Right cardiac atrium (tissue), 5 donors: ENCODE measurements at regions not wholly inside any gene's neighbourhood (a gene's known extent, or its start where the extent isn't known, plus 50 kb on each side); places are given as distances from the start of the nearest gene placed in this dataset.
"Not testable (repeated sequence)": the region's sequence is repeated elsewhere in the genome, so short reads cannot be mapped to it uniquely, and the experiment has no call there.

Source experiments
- ATAC-seq, 2 donors: fragments of 200-7000 bp; cut with Tn5 transposase; one replicate each; pipeline versions ENCODE4 v1.8.0 to v1.9.1; 2020; ENCODE audit warnings: moderate library complexity in 2 of 2, mild to moderate bottlenecking in 1 of 2
- DNase-seq, 3 donors: peaks; one replicate each; pipeline ENCODE4 v3.0.0-alpha.2; 2020
- H3K27ac ChIP-seq: one replicate; pipeline ENCODE4 v1.5.1; 2013; ENCODE audit warnings: mild to moderate bottlenecking, low read length, control low read depth, moderate library complexity
- H3K27me3 ChIP-seq: one replicate; pipeline ENCODE4 v1.6.1; 2013; ENCODE audit not compliant: control insufficient read depth, insufficient read depth
- H3K4me1 ChIP-seq: one replicate; pipeline ENCODE4 v1.6.1; 2013; ENCODE audit warnings: low read length; ENCODE audit not compliant: control insufficient read depth, insufficient read depth
- H3K4me3 ChIP-seq: one replicate; pipeline ENCODE4 v1.5.1; 2013; ENCODE audit warnings: low read length, control low read depth
- H3K9me3 ChIP-seq: one replicate; pipeline ENCODE4 v1.6.1; 2013; ENCODE audit warnings: low read length; ENCODE audit not compliant: control insufficient read depth
- WGBS: extraction: QIAGEN DNeasy Blood & Tissue Kit; methylation state at CpG from one replicate; pipeline ENCODE4 v1.1.7; 2013; 5-methylcytosine and 5-hydroxymethylcytosine counted together
- intact Hi-C, 4 donors: fragments of 100-400 bp; cut with DNase I; formaldehyde crosslinking; loops; one replicate each; pipeline versions ENCODE4 v1.11.0 to v1.14.0; 2022 to 2023
- donor health status: healthy with polysubstance abuse.
- donor health status: DM: no; HTN: yes; CAD: no.
- donor health status: DM: no; HTN: no; CAD: no.
- donor health status: DM: no; HTN: yes; CAD: no; lungs with severe emphysema.
- donor health status: DM: yes; HTN: yes; CAD: no.

DNA sequence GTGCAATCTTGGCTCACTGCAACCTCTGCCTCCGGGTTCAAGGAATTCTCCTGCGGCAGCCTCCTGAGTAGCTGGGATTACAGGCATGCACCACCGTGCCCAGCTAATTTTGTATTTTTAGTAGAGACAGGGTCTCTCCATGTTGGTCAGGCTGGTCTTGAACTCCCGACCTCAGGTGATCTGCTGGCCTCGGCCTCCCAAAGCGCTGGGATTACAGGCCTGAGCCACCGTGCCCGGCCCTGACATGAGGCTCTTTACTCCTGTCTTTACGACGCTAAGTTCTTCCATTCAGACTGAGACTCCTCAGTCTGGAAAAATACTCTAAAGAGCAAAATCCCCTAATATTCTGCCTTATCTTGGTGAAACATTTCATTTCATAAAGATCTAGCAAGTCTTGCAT is 331.3 kb upstream of the SGO1 start:
- not testable (repeated sequence) for H3K9me3 ChIP-seq, H3K4me3 ChIP-seq, H3K27ac ChIP-seq, H3K27me3 ChIP-seq, ATAC-seq, DNase-seq, H3K4me1 ChIP-seq
- intact Hi-C loops = loop anchor here in 1 of 4 donors (10.0 kb wide), 1 partner anchor 217 kb away; no protein-coding TSS in a partner anchor
- 92% methylated on average over 10 of the region's 10 CpGs for WGBS

- H3K4me1 ChIP-seq = peaks cover 4% of the 10 kb centered on the region
Measured at GRCh38 chr3:20516311-20516710, 330.3 kb upstream of the SGO1 start.

DNA sequence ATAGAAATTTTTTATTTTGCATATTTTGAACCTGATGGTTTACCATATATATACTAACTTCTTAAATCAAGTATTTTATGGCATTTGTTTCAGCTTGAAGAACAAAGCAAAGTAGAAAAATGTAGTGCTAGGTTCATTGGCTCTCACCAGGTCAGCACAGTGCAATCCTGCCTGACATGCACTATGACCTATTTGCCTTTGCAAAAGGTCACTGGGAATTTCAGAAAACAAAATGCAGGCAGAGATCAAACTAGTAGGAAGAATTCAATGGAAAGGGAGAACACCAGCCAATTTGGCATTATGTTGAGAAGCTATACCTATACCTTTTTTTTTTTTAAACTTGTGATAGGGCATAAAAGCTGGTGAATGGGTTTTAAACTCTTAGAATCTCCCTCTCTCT is 329.8 kb upstream of the SGO1 start:
- Histone ChIP-seq H3K27ac (no peak overlapping the region), H3K9me3 (no peaks in the 10 kb centered on the region), H3K4me1 (peaks cover 4% of the 10 kb centered on the region), H3K4me3 (no peak overlapping the region), H3K27me3 (no peaks in the 10 kb centered on the region)
- DNase-seq = no peak
- ATAC-seq = no peak
- intact Hi-C loops = loop anchor here in 1 of 4 donors (10.0 kb wide), 1 partner anchor 219 kb away; no protein-coding TSS in a partner anchor

More at GRCh38 chr3:20516311-20516710, 330.3 kb upstream of the SGO1 start:
- Histone ChIP-seq H3K27ac (no peak overlapping the region), H3K27me3 (no peaks in the 10 kb centered on the region), H3K4me3 (no peak overlapping the region), H3K9me3 (no peaks in the 10 kb centered on the region)
- intact Hi-C loops = loop anchor here in 1 of 4 donors (10.0 kb wide), 1 partner anchor 218 kb away; no protein-coding TSS in a partner anchor
- ATAC-seq (no peak), DNase-seq (no peak)

DNA sequence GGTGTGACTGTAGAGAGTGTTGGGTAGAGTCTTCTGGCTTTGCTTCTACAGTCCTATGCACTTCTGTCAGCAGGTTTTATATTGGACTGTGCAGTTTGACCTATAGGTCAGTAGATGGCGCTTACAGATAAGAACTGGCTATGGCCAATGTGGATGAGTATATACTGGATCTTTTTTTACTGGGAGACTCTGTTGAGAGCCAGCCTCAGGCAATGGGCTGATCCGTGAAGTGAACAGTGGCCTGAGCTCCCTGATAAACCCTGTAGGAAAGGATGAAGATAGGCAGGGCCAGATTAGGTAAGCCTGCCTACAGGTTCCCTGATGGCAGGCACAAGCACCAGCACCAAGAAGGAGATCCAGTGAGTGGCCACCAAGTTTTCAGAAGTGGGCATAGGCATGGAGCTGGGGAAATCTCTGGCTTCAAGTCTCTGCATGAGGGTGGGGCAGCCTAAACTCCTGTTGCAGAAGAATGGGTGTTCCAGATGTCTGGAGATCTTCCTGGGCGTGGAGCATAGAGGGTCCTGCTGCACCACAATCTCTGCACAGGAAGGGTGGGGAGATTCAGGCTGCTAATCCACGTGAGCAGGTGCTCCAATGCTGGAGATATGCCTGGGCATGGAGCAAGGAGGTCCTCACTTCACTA is 326.0 kb upstream of the SGO1 start:
- no peaks in the 10 kb centered on the region for H3K27me3 ChIP-seq
- no peak overlapping the region for H3K27ac ChIP-seq
- 46% methylated on average over 4 of the region's 4 CpGs for WGBS
- no peaks in the 10 kb centered on the region for H3K9me3 ChIP-seq
- DNase-seq = no peak
- H3K4me3 ChIP-seq = no peak overlapping the region
- intact Hi-C loops = loop anchor here in 2 of 4 donors (5.0 to 10.0 kb wide), 2 partner anchors 223 to 230 kb away; no protein-coding TSS in a partner anchor
- ATAC-seq = peak; percentile 59 to 80
- H3K4me1 ChIP-seq = peaks cover 4% of the 10 kb centered on the region

GRCh38 chr3:20510396-20510795 is 324.4 kb upstream of the SGO1 start:
- intact Hi-C loops = loop anchor here in 2 of 4 donors (5.0 to 10.0 kb wide), 2 partner anchors 224 to 232 kb away; no protein-coding TSS in a partner anchor
- Histone ChIP-seq H3K27me3 (no peaks in the 10 kb centered on the region), H3K9me3 (no peaks in the 10 kb centered on the region), H3K4me3 (no peak overlapping the region), H3K27ac (no peak overlapping the region), H3K4me1 (peaks cover 4% of the 10 kb centered on the region)
- no peak for ATAC-seq
- WGBS = 56% methylated on average over 4 of the region's 4 CpGs
- DNase-seq = no peak

- intact Hi-C loops = no loop called here
- DNase-seq (no peak), ATAC-seq (no peak)
- Histone ChIP-seq H3K4me3 (no peak overlapping the region), H3K9me3 (no peaks in the 10 kb centered on the region), H3K4me1 (no peaks in the 10 kb centered on the region), H3K27me3 (no peaks in the 10 kb centered on the region), H3K27ac (no peak overlapping the region)
- WGBS = 69% methylated on average over 1 of the region's 1 CpG
Measured at GRCh38 chr3:20503394-20504082, 317.5 kb upstream of the SGO1 start.

DNA sequence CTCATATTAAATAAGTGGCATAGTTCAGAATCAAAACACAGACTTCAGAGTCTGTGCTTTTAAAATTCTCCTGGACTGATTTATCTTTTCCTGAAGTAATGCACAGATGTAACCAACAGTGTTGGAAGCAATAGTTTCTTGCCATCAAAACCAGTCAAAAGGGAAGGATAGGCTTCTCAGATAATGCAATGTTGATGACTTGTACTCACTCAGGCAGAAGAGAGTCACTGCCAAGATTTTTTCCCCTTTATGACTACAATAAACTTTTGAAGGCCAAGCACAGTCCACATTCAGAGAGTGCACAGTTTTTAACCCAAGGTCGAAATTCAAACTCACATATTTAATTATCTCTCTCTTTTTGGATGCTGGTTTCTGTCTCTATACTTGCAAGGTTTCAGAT is 305.0 kb upstream of the SGO1 start:
- intact Hi-C loops = no loop called here
- Histone ChIP-seq H3K4me1 (no peaks in the 10 kb centered on the region), H3K27me3 (no peaks in the 10 kb centered on the region), H3K27ac (no peak overlapping the region), H3K4me3 (no peak overlapping the region), H3K9me3 (no peaks in the 10 kb centered on the region)
- ATAC-seq = no peak
- WGBS = 57% methylated on average over 1 of the region's 1 CpG
- DNase-seq = no peak

GRCh38 chr3:20488151-20488550 is 302.1 kb upstream of the SGO1 start:
- ATAC-seq = no peak
- 90% methylated on average over 3 of the region's 3 CpGs for WGBS
- Histone ChIP-seq H3K9me3 (no peaks in the 10 kb centered on the region), H3K4me1 (no peaks in the 10 kb centered on the region), H3K27me3 (no peaks in the 10 kb centered on the region), H3K27ac (no peak overlapping the region), H3K4me3 (no peak overlapping the region)
- DNase-seq = no peak
- intact Hi-C loops = no loop called here

- no peaks in the 10 kb centered on the region for H3K9me3 ChIP-seq
- no peak overlapping the region for H3K4me3 ChIP-seq
- no peak overlapping the region for H3K27ac ChIP-seq
- no peaks in the 10 kb centered on the region for H3K27me3 ChIP-seq
- intact Hi-C loops = no loop called here
- 72% methylated on average over 2 of the region's 2 CpGs for WGBS
- ATAC-seq = no peak
- DNase-seq = no peak
- no peaks in the 10 kb centered on the region for H3K4me1 ChIP-seq
Measured at GRCh38 chr3:20484126-20484525, 298.1 kb upstream of the SGO1 start.

- Histone ChIP-seq H3K27me3 (no peaks in the 10 kb centered on the region), H3K27ac (no peak overlapping the region), H3K4me1 (no peaks in the 10 kb centered on the region), H3K4me3 (no peak overlapping the region), H3K9me3 (no peaks in the 10 kb centered on the region)
- DNase-seq (peak in 2 of 3 donors; percentile 14 to 32), ATAC-seq (no peak)
- 90% methylated on average over 3 of the region's 3 CpGs for WGBS
- intact Hi-C loops = no loop called here
Measured at GRCh38 chr3:20482350-20482749, 296.3 kb upstream of the SGO1 start.

DNA sequence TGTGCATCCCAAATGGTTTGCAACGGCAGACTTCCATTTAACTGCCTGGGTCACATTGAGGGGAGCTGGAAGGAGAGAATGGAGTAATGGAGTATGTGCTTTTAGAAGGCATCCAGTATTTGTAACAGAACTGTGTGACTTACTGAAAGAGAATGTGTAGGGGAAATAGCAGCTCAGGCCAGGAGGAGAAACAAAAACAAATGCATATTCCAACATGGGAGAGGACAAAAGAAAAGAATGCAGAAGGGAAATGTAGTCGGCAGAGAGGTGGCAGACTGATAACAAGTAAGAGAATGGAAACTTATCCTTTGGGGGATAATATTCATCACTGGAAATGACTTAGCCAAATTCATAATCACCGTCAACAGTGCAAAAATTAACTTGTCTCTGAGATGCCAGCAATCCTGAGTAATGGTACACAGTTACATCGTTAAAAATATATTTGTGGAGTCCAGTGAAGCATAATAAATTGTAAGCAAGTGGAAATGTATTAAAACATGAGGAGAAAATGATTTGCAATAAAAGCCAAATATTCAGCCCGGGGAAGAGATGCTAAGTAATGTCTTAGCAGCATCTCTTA is 294.9 kb upstream of the SGO1 start:
- no peaks in the 10 kb centered on the region for H3K9me3 ChIP-seq
- no peaks in the 10 kb centered on the region for H3K27me3 ChIP-seq
- no peak overlapping the region for H3K4me3 ChIP-seq
- no peak overlapping the region for H3K27ac ChIP-seq
- intact Hi-C loops = no loop called here
- DNase-seq = no peak
- ATAC-seq = no peak
- WGBS = 40% methylated on average over 5 of the region's 5 CpGs
- H3K4me1 ChIP-seq = no peaks in the 10 kb centered on the region
